ENCODE measurements at regions not wholly inside any gene's neighbourhood (a gene's known extent, or its start where the extent isn't known, plus 50 kb on each side); places are given as distances from the start of the nearest gene placed in this dataset.

- TF ChIP-seq CTCF (IDR thresholded peaks at IDR 0.05) (no peak), POLR2A (IDR thresholded peaks at IDR 0.05) (no peak), POLR2AphosphoS5 (IDR thresholded peaks at IDR 0.05; ENCODE audit: insufficient read depth in 1 of 2, low read depth in 1 of 2) (no peak)
Measured at GRCh38 chr4:129561280-129561679, 465.3 kb downstream of the C4orf33 start.

Measured in vagina (tissue), 2 donors.